Left ventricle myocardium inferior (tissue), 1 donor: ENCODE measurements at regions not wholly inside any gene's neighbourhood (a gene's known extent, or its start where the extent isn't known, plus 50 kb on each side); places are given as distances from the start of the nearest gene placed in this dataset.

Experiments used
- DNase-seq: peaks from one replicate; pipeline ENCODE4 v3.0.0-alpha.2; 2020
- H3K27ac ChIP-seq: fragments of 200-600 bp; replicated peaks from 2 replicates; pipeline ENCODE4 v1.8.0; 2021
- H3K27me3 ChIP-seq: fragments of 200-600 bp; 2 replicates; pipeline ENCODE4 v1.8.0; 2021; ENCODE audit warnings: low read depth
- H3K36me3 ChIP-seq: fragments of 200-600 bp; 2 replicates; pipeline ENCODE4 v1.8.0; 2021
- H3K4me1 ChIP-seq: fragments of 200-600 bp; 2 replicates; pipeline ENCODE4 v1.8.0; 2021
- H3K4me3 ChIP-seq: fragments of 200-600 bp; 2 replicates; pipeline ENCODE4 v1.8.0; 2021; ENCODE audit warnings: mild to moderate bottlenecking, moderate library complexity
- H3K9me3 ChIP-seq: fragments of 200-600 bp; replicated peaks from 2 replicates; pipeline ENCODE4 v1.8.0; 2021
- CTCF ChIP-seq: fragments of 200-600 bp; IDR thresholded peaks from 2 replicates; pipeline ENCODE4 v1.8.0; 2021; ENCODE audit warnings: antibody characterized with exemption, mild to moderate bottlenecking, borderline replicate concordance
- intact Hi-C: fragments of 100-400 bp; cut with micrococcal nuclease; formaldehyde crosslinking; loops from one replicate; pipeline ENCODE4 v1.11.0; 2022
- donor health status: DM: no; HTN: yes; CAD: no; lungs with severe emphysema.

GRCh38 chr16:77562497-77562896 is 127.7 kb upstream of the ADAMTS18 start:
- no peaks in the 10 kb centered on the region for H3K36me3 ChIP-seq
- intact Hi-C loops, result no loop called here
- no peaks in the 10 kb centered on the region for H3K9me3 ChIP-seq
- DNase-seq, result no peak
- no peak overlapping the region for H3K27ac ChIP-seq
- H3K4me1 ChIP-seq, result no peaks in the 10 kb centered on the region
- no peak overlapping the region for H3K4me3 ChIP-seq
- H3K27me3 ChIP-seq, result peaks cover 18% of the 10 kb centered on the region
- no peak for TF ChIP-seq CTCF

GRCh38 chr16:77564791-77565390 is 130.1 kb upstream of the ADAMTS18 start:
- Histone ChIP-seq H3K27ac (no peak overlapping the region), H3K9me3 (no peaks in the 10 kb centered on the region), H3K4me1 (no peaks in the 10 kb centered on the region), H3K27me3 (peaks cover 24% of the 10 kb centered on the region), H3K4me3 (no peak overlapping the region), H3K36me3 (no peaks in the 10 kb centered on the region)
- intact Hi-C loops, result no loop called here
- no peak for TF ChIP-seq CTCF
- DNase-seq, result no peak

- H3K27ac ChIP-seq, result no peak overlapping the region
- no peak overlapping the region for H3K4me3 ChIP-seq
- no peak for TF ChIP-seq CTCF
- H3K9me3 ChIP-seq, result no peaks in the 10 kb centered on the region
- peaks cover 27% of the 10 kb centered on the region for H3K27me3 ChIP-seq
- no peak for DNase-seq
- peaks cover 4% of the 10 kb centered on the region for H3K4me1 ChIP-seq
- no peaks in the 10 kb centered on the region for H3K36me3 ChIP-seq
- intact Hi-C loops, result no loop called here
These were observed 134.6 kb upstream of the ADAMTS18 start for GRCh38 chr16:77569406-77569805.

- Histone ChIP-seq H3K9me3 (no peaks in the 10 kb centered on the region), H3K27me3 (peaks cover 20% of the 10 kb centered on the region), H3K4me1 (peaks cover 13% of the 10 kb centered on the region), H3K4me3 (no peak overlapping the region), H3K27ac (no peak overlapping the region), H3K36me3 (no peaks in the 10 kb centered on the region)
- DNase-seq, result no peak
- TF ChIP-seq CTCF, result no peak
- intact Hi-C loops, result no loop called here
These were observed 135.7 kb upstream of the ADAMTS18 start for GRCh38 chr16:77570574-77570973.

GRCh38 chr16:77571115-77571862 is 136.5 kb upstream of the ADAMTS18 start:
- peaks cover 18% of the 10 kb centered on the region for H3K4me1 ChIP-seq
- no peak overlapping the region for H3K27ac ChIP-seq
- H3K9me3 ChIP-seq, result no peaks in the 10 kb centered on the region
- no peak for TF ChIP-seq CTCF
- DNase-seq, result no peak
- intact Hi-C loops, result no loop called here
- H3K27me3 ChIP-seq, result peaks cover 20% of the 10 kb centered on the region
- no peaks in the 10 kb centered on the region for H3K36me3 ChIP-seq
- H3K4me3 ChIP-seq, result no peak overlapping the region
